HG03558 (cell line): ENCODE measurements at regions not wholly inside any gene's neighbourhood (a gene's known extent, or its start where the extent isn't known, plus 50 kb on each side); places are given as distances from the start of the nearest gene placed in this dataset.
"Not testable (repeated sequence)": the region's sequence is repeated elsewhere in the genome, so short reads cannot be mapped to it uniquely, and the experiment has no call there.

Experiments
- ATAC-seq: cut with Tn5 transposase; IDR thresholded peaks from one replicate; pipeline ENCODE4 v1.9.1; 2021; ENCODE audit warnings: moderate number of reproducible peaks; ENCODE audit not compliant: unreplicated experiment; ENCODE audit errors: extremely low read depth

GRCh38 chr1:3989465-3989864 lies 89.4 kb upstream of the C1orf174 start:
- ATAC-seq: no peak

GRCh38 chr1:3992103-3992556 lies 92.1 kb upstream of the C1orf174 start:
- no peak for ATAC-seq

GRCh38 chr1:3992746-3993145 lies 92.7 kb upstream of the C1orf174 start:
- ATAC-seq: no peak

- ATAC-seq: no peak
These were observed 93.7 kb upstream of the C1orf174 start for GRCh38 chr1:3993619-3994375.

- no peak for ATAC-seq
These were observed 95.2 kb upstream of the C1orf174 start for GRCh38 chr1:3995141-3995780.

GRCh38 chr1:3996846-3997705 lies 97.0 kb upstream of the C1orf174 start:
- ATAC-seq: no peak

GRCh38 chr1:3998086-3998485 lies 98.0 kb upstream of the C1orf174 start:
- no peak for ATAC-seq

- ATAC-seq: not testable (repeated sequence)
These were observed 99.4 kb upstream of the C1orf174 start for GRCh38 chr1:3999514-3999913.

GRCh38 chr1:3999941-4000735 lies 100.1 kb upstream of the C1orf174 start:
- ATAC-seq: no peak

GRCh38 chr1:4000811-4001251 lies 100.8 kb upstream of the C1orf174 start:
- ATAC-seq: no peak

- ATAC-seq: no peak
These were observed 101.4 kb upstream of the C1orf174 start for GRCh38 chr1:4001461-4001860.

GRCh38 chr1:4002061-4002521 lies 102.0 kb upstream of the C1orf174 start:
- ATAC-seq: no peak

- no peak for ATAC-seq
These were observed 102.7 kb upstream of the C1orf174 start for GRCh38 chr1:4002741-4003140.

GRCh38 chr1:4003846-4004505 lies 103.9 kb upstream of the C1orf174 start:
- no peak for ATAC-seq

- ATAC-seq: no peak
These were observed 104.8 kb upstream of the C1orf174 start for GRCh38 chr1:4004635-4005430.

- ATAC-seq: no peak
These were observed 105.4 kb upstream of the C1orf174 start for GRCh38 chr1:4005431-4005830.

GRCh38 chr1:4006676-4007374 lies 106.8 kb upstream of the C1orf174 start:
- ATAC-seq: no peak

GRCh38 chr1:4010284-4010683 lies 110.2 kb upstream of the C1orf174 start:
- ATAC-seq: no peak
